WTC11 (cell line): ENCODE measurements at regions not wholly inside any gene's neighbourhood (a gene's known extent, or its start where the extent isn't known, plus 50 kb on each side); places are given as distances from the start of the nearest gene placed in this dataset.
"Not testable (repeated sequence)": the region's sequence is repeated elsewhere in the genome, so short reads cannot be mapped to it uniquely, and the experiment has no call there.

ENCODE experiments used
- ATAC-seq: fragments of 200-7000 bp; cut with Tn5 transposase; 2 replicates; pipeline ENCODE4 v1.10.0; 2021; ENCODE audit warnings: mild to moderate bottlenecking, moderate library complexity
- CTCF ChIA-PET: fragments of 300-600 bp; sonication (Branson Sonifier 250); formaldehyde crosslinking; loops from one replicate; lab custom pipeline; 2021; ENCODE audit warnings: antibody characterized with exemption; lab: Charles Lee
- POLR2A ChIA-PET: fragments of 350-600 bp; sonication (Branson Sonifier 250); formaldehyde crosslinking; loops from one replicate; lab custom pipeline; 2021; ENCODE audit warnings: antibody characterized with exemption; lab: Charles Lee
- DNase-seq: peaks from one replicate; pipeline ENCODE4 v3.0.0; 2021; ENCODE audit warnings: low spot score
- H3K27ac Mint-ChIP-seq: 2 replicates; pipeline ENCODE4 v1.8.0; 2021; ENCODE audit warnings: mixed read lengths
- H3K27me3 Mint-ChIP-seq: 2 replicates; pipeline ENCODE4 v1.8.0; 2021; ENCODE audit warnings: low read depth, mild to moderate bottlenecking, moderate library complexity, mixed read lengths
- H3K36me3 Mint-ChIP-seq: 2 replicates; pipeline ENCODE4 v1.8.0; 2021; ENCODE audit warnings: mixed read lengths
- H3K4me1 Mint-ChIP-seq: 2 replicates; pipeline ENCODE4 v1.8.0; 2022; ENCODE audit warnings: mixed read lengths
- H3K4me3 Mint-ChIP-seq: 2 replicates; pipeline ENCODE4 v1.8.0; 2021; ENCODE audit warnings: mild to moderate bottlenecking, moderate library complexity, mixed read lengths
- H3K9me3 Mint-ChIP-seq: 2 replicates; pipeline ENCODE4 v1.8.0; 2021; ENCODE audit warnings: mixed read lengths
- ATF2 ChIP-seq: sonication (generic); formaldehyde crosslinking; IDR thresholded peaks from 2 replicates; pipeline ENCODE4 v1.8.1; 2022; ENCODE audit warnings: low read depth, missing genetic modification reagents, borderline replicate concordance
- CDX4 ChIP-seq: fragments of 250-450 bp; sonication (Bioruptor Pico); IDR thresholded peaks from 2 replicates; pipeline ENCODE4 v1.9.0; 2021; ENCODE audit warnings: moderate library complexity, mild to moderate bottlenecking, inconsistent platforms, borderline replicate concordance
- CREM ChIP-seq: sonication (generic); formaldehyde crosslinking; IDR thresholded peaks from 2 replicates; pipeline ENCODE4 v1.8.1; 2022; ENCODE audit warnings: mild to moderate bottlenecking, missing genetic modification reagents, moderate library complexity
- E2F1 ChIP-seq: sonication (generic); formaldehyde crosslinking; IDR thresholded peaks from 2 replicates; pipeline ENCODE4 v1.8.0; 2022; ENCODE audit warnings: mild to moderate bottlenecking, missing genetic modification reagents
- E2F5 ChIP-seq: sonication (generic); formaldehyde crosslinking; IDR thresholded peaks from 2 replicates; pipeline ENCODE4 v1.8.1; 2022; ENCODE audit warnings: mild to moderate bottlenecking, moderate library complexity, missing genetic modification reagents
- ELF4 ChIP-seq: sonication (generic); formaldehyde crosslinking; IDR thresholded peaks from 2 replicates; pipeline ENCODE4 v1.8.1; 2022; ENCODE audit warnings: low read depth, mild to moderate bottlenecking, moderate library complexity, missing genetic modification reagents
- EMX1 ChIP-seq: fragments of 250-450 bp; sonication (Bioruptor Pico); IDR thresholded peaks from 2 replicates; pipeline ENCODE4 v1.8.0; 2021; ENCODE audit warnings: mild to moderate bottlenecking
- ESRRA ChIP-seq: sonication (generic); formaldehyde crosslinking; IDR thresholded peaks from 2 replicates; pipeline ENCODE4 v1.8.1; 2022; ENCODE audit warnings: mild to moderate bottlenecking, missing genetic modification reagents, borderline replicate concordance
- GABPB1 ChIP-seq: sonication (generic); formaldehyde crosslinking; IDR thresholded peaks from 2 replicates; pipeline ENCODE4 v1.8.1; 2023; ENCODE audit warnings: mild to moderate bottlenecking, missing genetic modification reagents
- HMGA2 ChIP-seq: fragments of 250-450 bp; sonication (Bioruptor Pico); IDR thresholded peaks from 2 replicates; pipeline ENCODE4 v1.4.0; 2021; ENCODE audit warnings: mild to moderate bottlenecking, moderate library complexity
- RELA ChIP-seq: sonication (generic); formaldehyde crosslinking; IDR thresholded peaks from 2 replicates; pipeline ENCODE4 v1.8.1; 2022; ENCODE audit warnings: missing genetic modification reagents, mild to moderate bottlenecking, borderline replicate concordance
- TEAD1 ChIP-seq: sonication (generic); formaldehyde crosslinking; IDR thresholded peaks from 2 replicates; pipeline ENCODE4 v1.8.0; 2022; ENCODE audit warnings: mild to moderate bottlenecking, missing genetic modification reagents
- TEAD4 ChIP-seq: sonication (generic); formaldehyde crosslinking; IDR thresholded peaks from 2 replicates; pipeline ENCODE4 v1.8.0; 2022; ENCODE audit warnings: mild to moderate bottlenecking, missing genetic modification reagents
- TP53 ChIP-seq: sonication (generic); formaldehyde crosslinking; IDR thresholded peaks from 2 replicates; pipeline ENCODE4 v1.8.1; 2023; ENCODE audit warnings: mild to moderate bottlenecking, missing genetic modification reagents
- ZBTB43 ChIP-seq: sonication (generic); formaldehyde crosslinking; IDR thresholded peaks from 2 replicates; pipeline ENCODE4 v1.8.1; 2023; ENCODE audit warnings: mild to moderate bottlenecking, missing genetic modification reagents

GRCh38 chr3:130576375-130577266 is 59.6 kb downstream of the COL6A6 start (continued):
- TF ChIP-seq TEAD4 (CRISPR knock-in tag), result no peak
- no peak for TF ChIP-seq ATF2
- no peak for TF ChIP-seq RELA
- no peak for TF ChIP-seq CREM (CRISPR knock-in tag)

GRCh38 chr3:130582457-130583153 is 65.6 kb downstream of the COL6A6 start:
- POLR2A ChIA-PET, result no interaction called here
- CTCF ChIA-PET, result no interaction called here
- TF ChIP-seq CREM (CRISPR knock-in tag) (no peak), TP53 (CRISPR knock-in tag) (no peak), CDX4 (CRISPR knock-in tag) (no peak), GABPB1 (CRISPR knock-in tag) (no peak), ESRRA (CRISPR knock-in tag) (no peak), E2F5 (CRISPR knock-in tag) (no peak), E2F1 (CRISPR knock-in tag) (no peak), EMX1 (CRISPR knock-in tag) (no peak), ELF4 (CRISPR knock-in tag) (no peak), TEAD1 (no peak), HMGA2 (CRISPR knock-in tag) (no peak), ZBTB43 (no peak)
- Mint-ChIP-seq H3K36me3 (no peaks in the 10 kb centered on the region), H3K4me3 (no peak overlapping the region), H3K27me3 (no peaks in the 10 kb centered on the region; the same call in 1 of the 2 replicates), H3K4me1 (no peaks in the 10 kb centered on the region), H3K9me3 (no peaks in the 10 kb centered on the region), H3K27ac (no peak overlapping the region)
- no peak for DNase-seq
- no peak for ATAC-seq

- not testable (repeated sequence) for H3K4me1 Mint-ChIP-seq, DNase-seq, H3K4me3 Mint-ChIP-seq, H3K27me3 Mint-ChIP-seq, H3K27ac Mint-ChIP-seq, ATAC-seq, H3K36me3 Mint-ChIP-seq
- ChIA-PET CTCF (interaction anchor here (1.0 kb wide), 1 partner anchor 319 kb away, joined by 3 read pairs; no protein-coding TSS in a partner anchor), POLR2A (interaction anchor here (0.6 kb wide), 1 partner anchor 153 kb away, joined by 3 read pairs; no protein-coding TSS in a partner anchor)
- H3K9me3 Mint-ChIP-seq, result peaks cover 10% of the 10 kb centered on the region
Observed at GRCh38 chr3:130594749-130595148, 77.8 kb downstream of the COL6A6 start.
